ENCODE measurements at regions not wholly inside any gene's neighbourhood (a gene's known extent, or its start where the extent isn't known, plus 50 kb on each side); places are given as distances from the start of the nearest gene placed in this dataset.

DNA sequence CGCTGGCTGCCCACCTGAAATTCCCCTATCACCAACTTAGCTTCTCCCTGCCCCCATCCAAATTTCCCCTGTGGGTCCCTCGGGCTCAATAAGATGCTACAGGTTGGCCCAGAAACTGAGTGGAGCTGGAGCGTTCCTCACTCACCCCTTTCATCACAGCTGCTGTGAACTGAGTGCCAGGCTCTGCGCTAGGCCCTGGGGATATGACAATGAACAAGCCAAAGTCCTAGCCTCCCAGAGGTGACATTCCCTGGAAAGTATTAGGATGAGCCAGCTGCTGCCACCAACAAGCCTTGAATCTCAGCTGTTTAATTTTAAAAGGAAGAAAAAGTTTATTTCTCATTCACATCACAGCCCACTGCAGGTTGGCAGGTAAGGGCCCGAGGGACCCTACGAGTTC is 86.6 kb upstream of the EYA2 start:
- peaks cover 12% of the 10 kb centered on the region for H3K27me3 Mint-ChIP-seq (ENCODE audit: low read depth)
- H3K9me3 Mint-ChIP-seq (ENCODE audit: low read depth), result no peaks in the 10 kb centered on the region
- no peak overlapping the region for H3K4me3 Mint-ChIP-seq (ENCODE audit: unreplicated experiment)
- H3K36me3 Mint-ChIP-seq (ENCODE audit: low read depth), result no peaks in the 10 kb centered on the region
- TF ChIP-seq, protein P1, sequence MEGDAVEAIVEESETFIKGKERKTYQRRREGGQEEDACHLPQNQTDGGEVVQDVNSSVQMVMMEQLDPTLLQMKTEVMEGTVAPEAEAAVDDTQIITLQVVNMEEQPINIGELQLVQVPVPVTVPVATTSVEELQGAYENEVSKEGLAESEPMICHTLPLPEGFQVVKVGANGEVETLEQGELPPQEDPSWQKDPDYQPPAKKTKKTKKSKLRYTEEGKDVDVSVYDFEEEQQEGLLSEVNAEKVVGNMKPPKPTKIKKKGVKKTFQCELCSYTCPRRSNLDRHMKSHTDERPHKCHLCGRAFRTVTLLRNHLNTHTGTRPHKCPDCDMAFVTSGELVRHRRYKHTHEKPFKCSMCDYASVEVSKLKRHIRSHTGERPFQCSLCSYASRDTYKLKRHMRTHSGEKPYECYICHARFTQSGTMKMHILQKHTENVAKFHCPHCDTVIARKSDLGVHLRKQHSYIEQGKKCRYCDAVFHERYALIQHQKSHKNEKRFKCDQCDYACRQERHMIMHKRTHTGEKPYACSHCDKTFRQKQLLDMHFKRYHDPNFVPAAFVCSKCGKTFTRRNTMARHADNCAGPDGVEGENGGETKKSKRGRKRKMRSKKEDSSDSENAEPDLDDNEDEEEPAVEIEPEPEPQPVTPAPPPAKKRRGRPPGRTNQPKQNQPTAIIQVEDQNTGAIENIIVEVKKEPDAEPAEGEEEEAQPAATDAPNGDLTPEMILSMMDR (IDR thresholded peaks at IDR 0.05), result no peak
- no peak for DNase-seq (ENCODE audit: low spot score)
- H3K27ac Mint-ChIP-seq (ENCODE audit: unreplicated experiment), result no peak overlapping the region
- peaks cover 8% of the 10 kb centered on the region for H3K4me1 Mint-ChIP-seq (ENCODE audit: low read depth)

DNA sequence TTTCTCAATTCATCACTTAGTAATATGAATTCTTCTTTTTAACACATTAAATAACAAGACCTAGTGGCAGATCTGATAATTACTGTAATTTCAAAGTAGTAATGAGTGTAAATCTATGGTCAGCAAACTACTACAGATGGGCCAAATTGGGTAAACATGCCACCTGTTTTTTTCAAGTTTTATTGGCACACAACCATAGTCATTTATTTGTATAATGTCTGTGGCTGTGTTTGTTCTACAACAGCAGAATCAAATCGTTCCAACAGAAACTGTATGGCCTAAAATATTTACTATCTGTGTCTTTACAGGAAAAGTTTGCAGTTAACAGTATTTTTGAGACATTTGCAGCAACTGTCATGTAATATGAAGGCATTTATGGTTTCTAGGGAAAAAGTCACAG is 86.1 kb upstream of the EYA2 start:
- H3K27me3 Mint-ChIP-seq (ENCODE audit: low read depth), result peaks cover 10% of the 10 kb centered on the region
- no peak overlapping the region for H3K4me3 Mint-ChIP-seq (ENCODE audit: unreplicated experiment)
- no peak overlapping the region for H3K27ac Mint-ChIP-seq (ENCODE audit: unreplicated experiment)
- no peak for DNase-seq (ENCODE audit: low spot score)
- H3K4me1 Mint-ChIP-seq (ENCODE audit: low read depth), result peaks cover 8% of the 10 kb centered on the region
- TF ChIP-seq, protein P1 (IDR thresholded peaks at IDR 0.05), result no peak
- H3K9me3 Mint-ChIP-seq (ENCODE audit: low read depth), result no peaks in the 10 kb centered on the region
- no peaks in the 10 kb centered on the region for H3K36me3 Mint-ChIP-seq (ENCODE audit: low read depth)

DNA sequence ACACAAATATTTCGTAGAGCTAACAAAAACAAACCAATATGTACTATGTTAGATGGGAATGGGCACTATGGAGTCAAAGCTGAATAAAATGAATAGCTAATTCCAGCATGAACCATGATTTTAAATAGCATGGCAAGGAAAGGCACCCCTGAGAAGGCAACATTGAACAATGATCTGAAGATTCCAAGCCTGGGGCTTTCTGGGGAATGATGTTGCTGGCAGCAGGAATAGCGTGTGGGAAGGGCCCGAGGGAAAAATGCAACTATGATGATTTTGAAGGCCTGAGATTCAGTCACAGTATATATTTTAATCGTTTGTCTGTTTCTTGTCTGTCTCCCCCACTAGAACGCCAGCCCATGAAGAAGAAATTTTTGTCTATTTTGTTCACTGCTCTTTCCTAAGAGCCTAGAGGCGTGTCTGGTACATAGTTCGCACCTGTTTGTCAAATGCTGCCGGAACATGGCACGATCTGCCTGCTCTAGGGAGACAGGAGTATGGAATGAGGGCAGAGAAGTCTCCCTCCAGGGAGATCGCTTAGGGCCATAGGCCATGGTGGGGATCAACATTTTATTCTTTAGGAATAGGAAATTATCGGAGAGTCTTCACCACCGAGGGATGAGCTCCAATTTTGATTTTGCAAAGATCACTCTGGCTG is 84.8 kb upstream of the EYA2 start:
- no peaks in the 10 kb centered on the region for H3K36me3 Mint-ChIP-seq (ENCODE audit: low read depth)
- H3K4me1 Mint-ChIP-seq (ENCODE audit: low read depth), result peaks cover 12% of the 10 kb centered on the region

DNA sequence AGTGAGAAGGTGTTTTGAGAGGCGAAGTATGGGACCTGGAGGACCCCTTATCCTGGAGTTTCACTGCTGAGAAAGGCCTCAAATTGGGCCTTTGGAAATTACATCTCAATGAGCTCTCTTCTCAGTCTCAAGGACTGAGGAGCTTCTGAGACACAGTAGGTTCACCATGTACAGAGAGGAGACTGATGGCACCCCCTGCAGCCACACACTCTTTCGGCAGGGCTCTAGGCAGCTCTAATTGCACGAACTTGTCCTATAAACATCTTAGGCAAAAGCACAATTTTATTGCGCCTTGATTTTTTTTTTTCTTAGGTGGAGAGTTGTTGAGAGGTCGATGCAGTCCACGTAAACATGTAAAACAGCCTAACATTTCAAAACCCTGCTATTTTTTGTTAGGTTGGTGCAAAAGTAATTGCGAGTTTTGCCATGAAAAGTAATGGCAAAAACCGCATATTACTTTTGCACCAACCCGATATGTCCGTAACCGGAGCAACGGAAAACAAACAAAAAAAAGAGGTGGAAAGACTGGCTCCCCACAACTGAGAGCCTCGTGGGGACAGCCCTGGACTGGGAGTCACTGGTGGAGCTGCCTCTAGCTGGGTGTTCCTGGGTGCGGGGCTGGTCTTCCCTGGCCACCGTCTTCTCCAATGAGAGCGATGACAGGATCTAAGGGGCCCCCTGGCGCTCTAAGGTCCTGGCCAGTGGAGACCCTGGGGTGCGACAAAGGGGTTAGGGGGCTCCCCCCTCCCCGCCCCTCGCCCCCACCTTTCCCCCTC is 84.0 kb upstream of the EYA2 start:
- Mint-ChIP-seq H3K9me3 (ENCODE audit: low read depth) (no peaks in the 10 kb centered on the region), H3K4me1 (ENCODE audit: low read depth) (peaks cover 20% of the 10 kb centered on the region), H3K27me3 (ENCODE audit: low read depth) (peaks cover 3% of the 10 kb centered on the region), H3K36me3 (ENCODE audit: low read depth) (no peaks in the 10 kb centered on the region), H3K4me3 (ENCODE audit: unreplicated experiment) (no peak overlapping the region), H3K27ac (ENCODE audit: unreplicated experiment) (no peak overlapping the region)
- TF ChIP-seq, protein P1 (IDR thresholded peaks at IDR 0.05), result no peak
- DNase-seq (ENCODE audit: low spot score), result no peak

More for the DNA sequence above, 84.8 kb upstream of the EYA2 start:
- no peaks in the 10 kb centered on the region for H3K9me3 Mint-ChIP-seq (ENCODE audit: low read depth)
- TF ChIP-seq, protein P1 (IDR thresholded peaks at IDR 0.05), result no peak
- no peak overlapping the region for H3K27ac Mint-ChIP-seq (ENCODE audit: unreplicated experiment)
- H3K4me3 Mint-ChIP-seq (ENCODE audit: unreplicated experiment), result no peak overlapping the region
- H3K27me3 Mint-ChIP-seq (ENCODE audit: low read depth), result peaks cover 3% of the 10 kb centered on the region
- no peak for DNase-seq (ENCODE audit: low spot score)

DNA sequence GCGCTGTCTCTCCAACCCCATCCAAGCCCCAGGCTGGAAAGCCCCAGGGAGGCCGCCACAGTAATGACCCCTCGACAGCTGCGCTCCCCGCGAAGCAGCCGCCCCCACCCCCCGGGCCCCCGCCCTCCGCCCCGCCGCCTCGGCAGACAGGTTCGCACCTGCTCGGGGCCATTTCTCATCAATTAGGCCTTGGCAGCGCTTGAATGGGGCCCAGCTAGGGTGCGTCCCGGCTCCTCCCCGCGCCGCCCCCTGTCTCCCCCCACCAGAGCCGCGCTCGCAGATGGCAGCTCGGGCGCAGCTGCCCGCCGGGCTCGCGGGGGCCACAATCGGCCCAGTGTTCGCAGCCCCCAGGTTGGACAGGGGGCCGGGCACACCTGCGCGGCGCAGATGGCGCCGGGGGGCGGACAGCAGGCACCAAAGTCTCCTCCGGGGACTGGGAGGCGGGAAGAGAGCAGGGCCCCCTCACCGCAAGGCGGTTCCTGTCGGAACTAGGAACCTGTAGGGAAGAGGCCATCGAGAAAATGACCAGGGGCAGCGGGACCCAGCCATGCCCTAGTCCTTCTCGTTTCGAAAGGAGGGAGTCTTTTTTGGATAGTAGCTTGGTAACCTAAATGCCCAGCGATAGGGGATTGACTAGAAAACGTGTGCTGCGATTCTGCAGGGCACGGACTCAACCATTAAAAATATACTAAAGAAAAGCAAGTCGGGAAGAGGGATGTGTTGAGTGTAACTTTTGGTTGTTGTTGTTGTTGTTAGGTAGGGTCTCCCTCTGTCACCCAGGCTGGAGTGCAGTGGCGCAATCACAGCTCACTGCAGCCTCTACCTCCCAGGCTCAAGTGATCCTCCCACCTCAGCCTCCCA is 83.2 kb upstream of the EYA2 start:
- no peaks in the 10 kb centered on the region for H3K9me3 Mint-ChIP-seq (ENCODE audit: low read depth)
- H3K4me3 Mint-ChIP-seq (ENCODE audit: unreplicated experiment), result peak overlapping the region; percentile 4
- TF ChIP-seq, protein P1 (IDR thresholded peaks at IDR 0.05), result no peak
- H3K36me3 Mint-ChIP-seq (ENCODE audit: low read depth), result no peaks in the 10 kb centered on the region
- no peak for DNase-seq (ENCODE audit: low spot score)
- H3K4me1 Mint-ChIP-seq (ENCODE audit: low read depth), result peaks cover 23% of the 10 kb centered on the region
- peaks cover 3% of the 10 kb centered on the region for H3K27me3 Mint-ChIP-seq (ENCODE audit: low read depth)
- H3K27ac Mint-ChIP-seq (ENCODE audit: unreplicated experiment), result no peak overlapping the region
